ENCODE measurements at regions not wholly inside any gene's neighbourhood (a gene's known extent, or its start where the extent isn't known, plus 50 kb on each side); places are given as distances from the start of the nearest gene placed in this dataset.
"Not testable (repeated sequence)": the region's sequence is repeated elsewhere in the genome, so short reads cannot be mapped to it uniquely, and the experiment has no call there.

DNA sequence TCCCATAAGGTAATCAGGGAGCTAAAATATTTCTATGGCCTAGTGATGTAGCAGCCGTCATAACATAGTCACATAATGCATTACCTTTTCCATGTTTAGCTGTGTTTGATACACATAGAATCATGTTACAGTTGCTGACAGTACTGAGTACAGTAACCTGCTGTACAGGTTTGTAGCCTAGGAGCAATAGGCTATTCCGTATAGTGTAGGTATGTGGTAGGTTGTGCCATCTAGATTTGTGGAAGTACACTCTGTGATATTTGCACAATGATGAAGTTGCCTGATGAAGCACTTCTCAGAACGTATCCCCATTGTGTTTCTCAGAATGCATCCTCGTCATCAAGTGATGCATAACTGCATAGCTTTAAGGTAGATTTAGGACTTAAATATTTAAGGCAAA, 495.6 kb upstream of the ZFP42 start:
- no peak for ATAC-seq
- intact Hi-C loops (cut with DNase I), result no loop called here
- no peak for DNase-seq (ENCODE audit: missing footprints)

DNA sequence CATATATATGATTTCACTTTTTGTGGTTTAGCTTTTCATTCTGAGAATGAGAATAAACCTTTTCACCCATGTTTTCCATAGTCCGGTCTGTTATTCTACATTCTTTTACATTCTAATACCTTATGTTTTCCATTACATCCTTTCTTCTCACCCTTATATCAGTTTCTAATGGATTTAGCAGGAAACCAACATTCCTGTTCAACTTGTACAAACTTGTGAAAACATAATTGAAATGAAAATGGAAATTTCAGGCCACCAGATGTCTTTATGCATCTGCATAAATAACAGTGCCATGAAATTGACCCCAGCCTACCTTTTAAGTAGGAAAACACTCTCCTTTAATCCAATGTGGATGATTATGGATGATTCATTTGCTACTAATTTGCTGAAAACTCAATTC, 494.8 kb upstream of the ZFP42 start:
- DNase-seq (ENCODE audit: missing footprints), result no peak
- intact Hi-C loops (cut with DNase I), result no loop called here
- no peak for ATAC-seq

DNA sequence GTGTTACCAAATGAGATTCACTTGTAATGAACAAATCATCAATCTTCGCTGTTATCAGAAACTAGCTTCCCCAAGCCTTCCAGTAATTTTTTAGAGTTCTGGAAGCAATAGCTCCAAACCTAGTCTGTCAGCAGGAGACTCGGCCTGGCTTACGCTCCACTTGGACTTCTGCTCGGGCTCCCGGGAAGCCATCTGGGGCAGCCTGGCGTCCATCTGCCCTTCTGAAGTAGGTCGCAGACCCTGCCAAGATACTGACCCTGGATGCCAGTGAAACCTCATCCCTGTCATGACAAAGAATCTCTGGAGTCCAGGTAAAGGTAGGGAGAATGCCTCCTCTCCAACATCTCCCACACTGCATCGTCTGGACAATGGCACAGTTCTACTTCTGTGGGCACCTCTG, 493.8 kb upstream of the ZFP42 start:
- ATAC-seq (no peak), DNase-seq (ENCODE audit: missing footprints) (no peak)
- intact Hi-C loops (cut with DNase I), result no loop called here

DNA sequence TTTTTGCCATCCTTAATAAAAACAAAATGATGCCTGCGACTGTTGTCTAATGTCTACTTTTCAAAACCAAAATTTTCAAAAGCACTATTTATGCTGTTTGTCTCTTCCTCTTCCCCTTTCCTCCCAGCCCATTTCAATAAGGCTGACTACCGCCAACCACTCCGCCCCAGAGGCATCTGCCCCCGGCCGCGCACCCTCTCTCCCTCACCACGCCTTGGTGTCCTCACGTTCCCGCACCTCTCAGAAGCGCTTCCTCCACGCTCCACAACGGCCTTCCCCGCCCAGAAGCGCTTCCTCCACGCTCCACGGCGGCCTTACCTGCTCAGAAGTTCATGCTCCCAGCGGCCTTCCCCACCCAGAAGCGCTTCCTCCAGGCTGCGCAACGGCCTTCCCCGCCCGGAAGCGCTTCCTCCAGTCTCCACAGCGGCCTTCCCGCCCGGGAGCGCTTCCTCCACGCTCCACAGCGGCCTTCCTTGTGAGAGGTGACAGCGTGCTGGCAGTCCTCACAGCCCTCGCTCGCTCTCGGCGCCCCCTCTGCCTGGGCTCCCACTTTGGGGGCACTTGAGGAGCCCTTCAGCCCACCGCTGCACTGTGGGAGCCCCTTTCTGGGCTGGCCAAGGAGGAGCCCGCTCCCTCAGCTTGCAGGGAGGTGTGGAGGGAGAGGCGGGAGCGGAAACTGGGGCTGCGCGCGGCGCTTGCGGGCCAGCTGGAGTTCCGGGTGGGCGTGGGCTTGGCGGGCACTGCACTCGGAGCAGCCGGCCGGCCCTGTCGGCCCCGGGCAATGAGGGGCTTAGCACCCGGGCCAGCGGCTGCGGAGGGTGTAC, 490.4 kb upstream of the ZFP42 start:
- ATAC-seq (no peak), DNase-seq (ENCODE audit: missing footprints) (no peak)
- intact Hi-C loops (cut with DNase I), result no loop called here

DNA sequence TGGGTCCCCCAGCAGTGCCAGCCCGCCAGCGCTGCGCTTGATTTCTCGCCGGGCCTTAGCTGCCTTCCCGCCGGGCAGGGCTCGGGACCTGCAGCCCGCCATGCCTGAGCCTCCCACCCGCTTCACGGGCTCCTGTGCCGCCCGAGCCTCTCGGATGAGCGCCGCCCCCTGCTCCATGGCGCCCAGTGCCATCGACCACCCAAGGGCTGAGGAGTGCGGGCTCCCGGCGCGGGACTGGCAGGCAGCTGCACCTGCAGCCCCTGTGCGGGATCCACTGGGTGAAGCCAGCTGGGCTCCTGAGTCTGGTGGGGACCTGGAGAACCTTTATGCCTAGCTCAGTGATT, 489.8 kb upstream of the ZFP42 start:
- not testable (repeated sequence) for DNase-seq (ENCODE audit: missing footprints); ATAC-seq

DNA sequence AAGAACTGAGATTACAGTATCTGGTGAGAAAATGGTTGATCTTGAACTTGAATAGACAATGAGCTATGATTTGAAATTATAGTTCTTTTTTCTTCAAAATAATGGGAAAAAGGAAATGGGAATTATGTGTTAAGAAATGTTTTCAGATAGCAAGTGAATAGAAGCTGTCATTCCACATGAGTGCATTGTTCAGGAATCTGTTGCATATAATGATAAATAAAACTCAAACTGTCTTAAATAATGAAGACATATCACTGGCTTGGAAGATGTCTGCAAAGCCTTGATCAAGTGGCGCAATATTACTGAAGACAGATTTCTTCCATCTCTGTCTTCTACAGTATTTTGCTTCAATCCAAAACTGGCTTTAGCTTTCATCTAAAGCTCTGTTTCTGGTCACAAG, 479.3 kb upstream of the ZFP42 start:
- ATAC-seq, result no peak
- no peak for DNase-seq (ENCODE audit: missing footprints)
- intact Hi-C loops (cut with DNase I), result no loop called here

More for the DNA sequence above, 489.8 kb upstream of the ZFP42 start:
- intact Hi-C loops (cut with DNase I), result not testable (repeated sequence)

DNA sequence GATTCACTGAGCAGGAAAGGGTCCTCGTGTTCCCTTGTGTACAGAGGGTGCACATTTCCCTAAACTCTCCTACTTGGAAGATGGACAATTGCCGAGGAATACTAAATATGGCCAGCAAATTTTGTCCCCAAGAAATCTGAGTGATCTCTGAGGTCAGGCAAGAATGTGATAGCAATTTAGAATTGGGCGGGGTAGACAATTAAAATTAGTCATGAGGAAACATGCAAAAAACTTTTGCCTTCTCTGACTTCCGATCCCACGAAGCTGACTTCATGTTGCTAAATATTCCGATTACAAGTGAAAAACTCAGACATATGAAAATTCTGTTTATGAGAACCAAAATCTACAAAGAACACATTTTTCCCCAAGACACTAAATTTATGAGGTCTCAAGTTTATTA, 453.9 kb upstream of the ZFP42 start:
- DNase-seq (ENCODE audit: missing footprints) (no peak), ATAC-seq (no peak)
- intact Hi-C loops (cut with DNase I), result no loop called here

DNA sequence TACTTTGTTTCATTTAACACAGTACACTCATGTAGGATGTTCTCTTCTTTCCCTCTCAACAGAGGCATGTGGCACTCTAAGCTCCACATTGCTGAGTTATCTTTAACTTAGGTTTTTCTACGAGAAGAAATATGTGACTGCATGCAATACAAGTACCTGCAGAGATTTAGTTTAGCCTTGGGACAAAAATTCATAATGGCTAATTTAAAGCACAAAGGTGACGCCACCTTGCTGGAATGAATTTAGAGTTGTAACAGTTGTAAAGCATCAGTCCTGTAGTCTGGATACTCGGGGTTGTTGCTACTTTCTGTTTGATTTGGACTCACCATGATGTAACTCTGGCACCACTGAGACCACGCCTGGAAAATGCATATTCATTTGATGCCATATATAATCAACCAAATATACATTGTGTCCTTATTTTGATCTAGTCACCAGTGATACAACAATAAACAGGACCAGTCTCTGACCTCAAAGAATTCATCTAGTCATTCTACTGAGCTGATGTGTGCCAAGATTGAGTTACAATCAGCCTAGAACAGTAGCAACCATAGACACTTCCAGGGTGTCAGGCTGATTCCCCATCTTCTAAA, 451.0 kb upstream of the ZFP42 start:
- intact Hi-C loops (cut with DNase I), result no loop called here
- DNase-seq (ENCODE audit: missing footprints) (no peak), ATAC-seq (no peak)

DNA sequence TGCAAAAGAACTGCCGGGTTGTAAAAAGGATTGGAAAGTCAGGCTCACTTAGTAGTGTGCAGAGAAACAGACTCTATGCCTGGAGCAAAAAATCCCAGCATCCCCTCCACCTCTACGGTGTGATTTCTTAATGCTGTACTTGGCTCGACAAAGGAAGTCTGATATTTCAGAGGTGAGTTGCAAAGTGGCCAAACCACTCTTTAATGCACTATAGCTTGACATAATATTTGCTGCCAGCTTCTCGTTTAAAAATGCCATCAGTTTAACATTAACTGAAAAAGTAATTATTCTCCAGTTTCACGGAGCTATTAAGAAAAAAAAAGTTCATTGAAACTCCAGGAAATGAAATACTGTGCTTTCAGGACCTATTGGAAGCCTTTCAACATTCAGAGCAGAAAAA, 448.3 kb upstream of the ZFP42 start:
- no peak for ATAC-seq

DNA sequence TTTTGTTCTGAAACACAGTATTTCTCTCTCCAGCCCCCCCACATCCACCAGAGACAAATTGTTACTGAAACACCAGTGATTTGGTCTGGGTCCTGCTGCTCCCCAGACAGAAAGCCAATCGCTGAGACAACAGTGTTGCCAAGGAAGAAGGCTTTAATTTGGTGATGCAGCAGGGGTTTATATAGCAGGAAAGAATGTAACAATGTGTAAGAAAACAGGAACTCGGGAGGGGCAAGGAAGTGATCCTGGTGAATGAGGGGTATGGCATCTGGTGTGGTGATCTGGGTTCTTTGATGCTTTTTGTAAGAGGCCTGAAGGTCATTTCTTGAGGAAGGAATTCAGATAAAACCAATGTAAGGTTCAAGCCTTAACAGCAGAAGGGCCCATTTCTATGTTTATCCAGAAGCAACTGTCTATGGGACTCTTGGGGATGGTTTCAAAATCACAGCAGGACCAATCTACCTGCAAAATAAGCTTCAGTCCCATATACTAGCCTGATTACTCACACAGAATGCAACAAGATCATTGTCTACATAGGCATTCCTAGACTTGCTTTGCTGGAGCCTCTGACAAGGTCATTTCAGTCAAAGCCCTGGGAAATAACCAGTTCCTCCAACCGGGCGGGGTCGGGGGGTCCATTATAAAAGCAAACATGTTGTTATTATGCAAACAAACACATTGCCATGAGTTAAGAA, 445.2 kb upstream of the ZFP42 start:
- no peak for DNase-seq (ENCODE audit: missing footprints)
- intact Hi-C loops (cut with DNase I), result no loop called here
- no peak for ATAC-seq

More for the DNA sequence above, 448.3 kb upstream of the ZFP42 start:
- intact Hi-C loops (cut with DNase I), result no loop called here
- no peak for DNase-seq (ENCODE audit: missing footprints)

DNA sequence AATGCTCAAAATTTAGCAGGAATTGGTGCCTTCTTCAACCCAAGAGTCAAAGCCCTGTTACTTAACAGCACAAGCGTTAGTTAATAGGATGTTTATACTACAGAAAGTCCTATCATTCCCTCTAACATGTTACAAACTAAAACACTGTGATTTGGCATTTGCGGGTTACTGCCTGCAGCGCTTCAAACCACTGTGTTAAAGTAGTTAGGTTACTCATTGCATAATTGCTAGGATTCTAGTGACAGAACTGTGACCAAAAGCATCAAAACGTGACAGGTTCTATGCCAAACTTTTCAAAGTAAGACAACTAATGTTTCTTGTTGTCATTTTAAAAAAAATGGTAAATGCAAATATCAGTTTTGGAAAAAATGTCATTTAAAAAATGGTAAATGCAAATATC, 442.8 kb upstream of the ZFP42 start:
- ATAC-seq, result no peak
- DNase-seq (ENCODE audit: missing footprints), result no peak
- intact Hi-C loops (cut with DNase I), result no loop called here

DNA sequence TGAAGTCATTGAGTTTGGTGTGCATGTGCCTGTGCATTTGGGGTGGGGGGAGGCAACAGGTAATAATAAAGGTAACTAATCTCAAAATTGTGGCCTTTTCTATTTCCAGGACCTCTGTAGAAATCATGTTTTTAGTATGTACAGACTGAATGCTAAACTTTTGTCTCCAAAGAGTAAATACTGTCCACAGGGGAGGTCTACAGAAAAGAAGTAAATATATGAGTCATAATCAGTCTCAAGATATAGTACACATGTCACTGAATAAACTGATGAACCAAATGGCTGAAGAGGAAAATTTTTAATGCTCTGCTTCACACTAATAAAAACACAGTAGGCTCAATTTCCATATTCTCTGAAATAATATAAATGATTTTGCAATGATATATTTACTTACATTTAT, 440.4 kb upstream of the ZFP42 start:
- ATAC-seq (no peak), DNase-seq (ENCODE audit: missing footprints) (no peak)
- intact Hi-C loops (cut with DNase I), result no loop called here

DNA sequence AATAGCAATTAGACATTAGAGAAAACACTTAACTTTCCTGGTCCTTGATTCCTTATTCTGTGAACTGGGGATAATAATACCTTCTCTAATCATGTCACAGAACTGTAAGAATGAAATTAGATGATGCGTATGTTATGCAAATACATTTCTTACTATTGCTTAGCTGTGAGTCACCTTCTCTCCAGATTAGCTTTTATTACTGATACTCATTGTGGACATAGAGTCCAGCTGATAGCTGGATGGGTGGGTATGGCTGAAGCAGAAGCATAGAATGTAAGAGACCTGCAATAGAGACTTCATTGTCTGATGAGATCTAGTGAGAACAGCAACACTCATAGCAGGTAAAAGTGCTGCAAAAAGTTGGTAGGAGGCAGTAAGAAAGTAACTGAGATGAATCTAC, 437.2 kb upstream of the ZFP42 start:
- ATAC-seq (no peak), DNase-seq (ENCODE audit: missing footprints) (no peak)
- intact Hi-C loops (cut with DNase I), result no loop called here

DNA sequence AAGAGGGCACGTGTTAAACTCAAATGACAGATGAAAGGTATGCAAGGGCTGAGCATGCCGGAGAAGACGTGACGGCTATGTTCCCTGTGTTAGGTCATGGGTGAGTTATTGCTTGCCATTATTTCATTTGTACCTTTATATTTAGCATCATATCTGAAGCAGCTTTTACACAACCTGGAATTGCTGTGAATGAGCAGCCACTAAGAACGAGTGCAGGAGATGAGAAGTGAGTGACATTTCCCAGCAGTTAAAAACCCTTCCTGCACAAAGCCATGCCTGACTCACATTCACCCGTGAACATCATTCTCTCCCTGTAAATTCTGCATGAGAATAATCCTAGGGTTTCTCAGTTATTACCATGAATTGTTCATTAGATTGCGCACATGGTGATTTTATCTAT, 433.2 kb upstream of the ZFP42 start:
- ATAC-seq (no peak), DNase-seq (ENCODE audit: missing footprints) (no peak)
- intact Hi-C loops (cut with DNase I), result no loop called here

DNA sequence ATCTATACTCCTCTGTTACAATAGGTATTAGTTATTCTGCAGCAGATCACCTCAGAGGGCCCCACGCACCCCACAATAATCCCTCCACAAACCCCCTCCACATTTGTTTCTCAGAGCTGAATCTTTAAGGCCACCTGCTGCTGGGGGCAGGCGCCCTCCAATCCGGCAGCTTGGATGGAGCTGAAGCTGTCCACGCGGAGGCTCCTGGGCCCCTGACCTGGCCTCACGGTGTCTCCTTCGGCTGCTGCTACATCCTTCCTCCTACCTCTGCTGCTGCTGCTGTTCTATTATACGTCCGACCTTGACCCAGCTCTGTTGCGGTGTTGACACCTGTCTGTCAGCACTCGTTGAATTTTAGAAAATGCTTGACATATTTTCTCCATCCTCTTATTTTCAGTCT, 430.2 kb upstream of the ZFP42 start:
- ATAC-seq (no peak), DNase-seq (ENCODE audit: missing footprints) (no peak)
- intact Hi-C loops (cut with DNase I), result no loop called here

DNA sequence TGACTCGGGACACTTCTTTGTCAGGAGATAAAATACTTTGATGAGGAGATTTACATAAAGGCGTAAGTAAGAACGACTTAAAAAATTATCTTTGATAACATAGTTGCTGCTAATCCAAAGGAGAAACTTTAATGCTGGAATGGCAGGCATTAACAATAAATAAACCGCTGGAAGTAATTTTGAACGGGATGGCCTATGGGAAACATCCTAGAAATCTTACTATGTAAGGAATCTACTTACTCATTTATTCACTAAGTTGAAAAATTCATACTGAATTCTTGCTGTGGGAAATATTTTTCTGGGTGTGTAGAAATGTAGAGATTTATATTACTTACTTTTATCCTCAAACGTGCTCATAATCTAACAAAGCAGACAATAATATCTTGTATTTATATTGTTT, 425.7 kb upstream of the ZFP42 start:
- intact Hi-C loops (cut with DNase I), result no loop called here
- ATAC-seq (no peak), DNase-seq (ENCODE audit: missing footprints) (no peak)

DNA sequence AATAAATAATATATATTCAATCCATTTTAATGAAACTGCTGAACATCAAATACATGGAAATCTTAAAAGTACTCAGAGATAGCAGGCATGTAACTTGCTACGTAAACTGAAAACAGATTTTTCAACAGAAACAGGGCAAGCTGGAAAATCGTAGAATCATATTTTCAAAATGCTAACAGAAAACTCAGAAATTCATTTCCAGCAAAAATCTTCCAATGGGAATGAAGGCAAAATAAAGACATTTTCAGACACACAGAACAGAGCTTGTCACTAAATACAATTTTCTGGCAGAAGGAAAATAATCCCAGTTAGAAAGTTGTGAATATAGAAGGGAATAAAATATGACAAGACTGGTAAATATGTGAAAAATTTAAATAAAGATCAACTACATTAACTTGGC, 419.9 kb upstream of the ZFP42 start:
- no peak for DNase-seq (ENCODE audit: missing footprints)
- ATAC-seq, result no peak
- intact Hi-C loops (cut with DNase I), result no loop called here

DNA sequence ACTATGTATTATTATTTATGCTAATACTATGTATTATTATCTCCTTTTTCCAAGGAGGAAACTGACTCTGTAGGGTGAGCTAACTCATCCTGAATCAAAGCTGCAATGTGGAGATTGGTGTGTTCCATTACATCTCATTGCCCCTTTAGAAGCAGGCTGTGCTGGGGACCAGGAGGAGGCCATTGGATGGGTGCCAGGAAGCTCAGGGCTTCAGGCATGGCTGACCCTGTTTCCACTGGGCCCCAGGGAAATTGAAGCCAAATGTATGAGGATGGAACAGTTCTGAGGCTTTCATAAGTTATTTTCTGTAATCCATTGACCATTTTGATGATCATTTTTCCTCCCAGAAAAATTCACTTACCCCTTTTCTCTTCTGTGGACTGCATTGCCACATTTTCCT, 418.8 kb upstream of the ZFP42 start:
- ATAC-seq (no peak), DNase-seq (ENCODE audit: missing footprints) (no peak)
- intact Hi-C loops (cut with DNase I), result no loop called here

DNA sequence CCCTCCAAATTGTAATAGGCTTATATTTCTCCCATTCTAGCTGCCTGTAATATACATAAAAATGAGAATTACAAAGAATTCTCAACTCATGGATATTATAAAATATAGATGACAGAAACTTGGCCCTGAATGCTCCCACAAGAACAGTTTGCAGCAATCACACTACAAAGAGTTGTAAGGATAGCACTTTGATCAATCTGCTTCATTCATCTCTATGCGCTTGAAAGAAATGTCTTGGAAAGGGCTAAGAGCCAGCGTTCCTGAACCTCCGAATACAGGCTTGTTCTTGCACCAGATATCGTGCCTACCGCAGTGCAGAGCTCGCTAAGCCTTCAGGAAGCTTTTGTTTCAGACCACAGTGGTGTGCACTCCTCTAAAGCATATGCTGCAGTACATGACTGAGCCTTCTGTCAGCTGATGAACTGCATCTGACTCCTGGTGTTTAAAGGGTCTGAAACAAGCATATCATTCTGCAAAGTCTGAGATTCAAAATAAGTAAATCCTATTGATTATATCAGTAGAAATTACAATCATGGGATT, 417.6 kb upstream of the ZFP42 start:
- DNase-seq (ENCODE audit: missing footprints) (no peak), ATAC-seq (no peak)
- intact Hi-C loops (cut with DNase I), result no loop called here

DNA sequence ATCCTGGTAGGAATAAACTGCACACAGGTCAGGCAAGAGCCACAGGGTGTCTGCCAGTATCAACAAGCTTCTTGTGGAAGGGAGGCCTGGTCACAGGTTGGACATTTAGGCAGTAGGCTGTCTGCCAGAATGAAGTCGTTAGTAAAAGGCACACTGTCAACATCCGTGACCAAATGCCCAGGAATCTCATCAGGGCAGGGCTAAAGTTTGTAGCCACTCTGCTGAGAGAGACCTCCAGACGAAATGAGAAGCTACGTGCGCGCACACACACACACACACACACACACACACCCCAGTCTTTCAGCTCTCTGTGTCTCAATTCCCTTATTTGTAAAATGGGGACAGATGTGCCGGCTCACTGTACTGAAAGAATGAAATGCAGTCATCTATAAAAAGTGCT, 408.7 kb upstream of the ZFP42 start:
- ATAC-seq (no peak), DNase-seq (ENCODE audit: missing footprints) (no peak)
- intact Hi-C loops (cut with DNase I), result no loop called here

Measured in Right ventricle myocardium inferior (tissue), 1 donor.